Effector memory CD4-positive, alpha-beta T cell (primary cell): ENCODE measurements at regions not wholly inside any gene's neighbourhood (a gene's known extent, or its start where the extent isn't known, plus 50 kb on each side); places are given as distances from the start of the nearest gene placed in this dataset.

Source experiments
- DNase-seq, 3 donors: peaks; one replicate each; pipeline ENCODE4 v3.0.0-alpha.2; 2020
- H3K27ac ChIP-seq: 2 replicates; pipeline ENCODE4 v1.7.0; 2013; ENCODE audit warnings: mild to moderate bottlenecking, low read length, moderate library complexity; ENCODE audit not compliant: insufficient read depth, poor library complexity, severe bottlenecking
- H3K27me3 ChIP-seq: replicated peaks from 2 replicates; pipeline ENCODE4 v1.7.0; 2013; ENCODE audit warnings: mild to moderate bottlenecking, low read length; ENCODE audit not compliant: insufficient read depth, control insufficient read depth, poor library complexity, severe bottlenecking
- H3K36me3 ChIP-seq: 2 replicates; pipeline ENCODE4 v1.7.0; 2013; ENCODE audit warnings: mild to moderate bottlenecking, low read length, moderate library complexity; ENCODE audit not compliant: control insufficient read depth, insufficient read depth
- H3K4me1 ChIP-seq: 2 replicates; pipeline ENCODE4 v1.7.0; 2013; ENCODE audit warnings: low read length, mild to moderate bottlenecking; ENCODE audit not compliant: control insufficient read depth, insufficient read depth, poor library complexity, severe bottlenecking
- H3K4me3 ChIP-seq: 2 replicates; pipeline ENCODE4 v1.7.0; 2013; ENCODE audit warnings: low read length, low read depth, mild to moderate bottlenecking; ENCODE audit not compliant: insufficient read depth, poor library complexity, severe bottlenecking
- H3K9me3 ChIP-seq: 2 replicates; pipeline ENCODE4 v1.7.0; 2013; ENCODE audit warnings: mild to moderate bottlenecking, low read length, moderate library complexity; ENCODE audit not compliant: control insufficient read depth

- Histone ChIP-seq H3K27me3 (no peaks in the 10 kb centered on the region), H3K36me3 (no peaks in the 10 kb centered on the region), H3K27ac (no peak overlapping the region), H3K9me3 (no peaks in the 10 kb centered on the region), H3K4me1 (no peaks in the 10 kb centered on the region), H3K4me3 (no peak overlapping the region)
- no peak for DNase-seq
These were observed 1971.7 kb downstream of the SUCLG1 start for GRCh38 chr2:82487354-82487753.

GRCh38 chr2:82485701-82486100, 1973.4 kb downstream of the SUCLG1 start:
- Histone ChIP-seq H3K27ac (no peak overlapping the region), H3K9me3 (no peaks in the 10 kb centered on the region), H3K4me1 (no peaks in the 10 kb centered on the region), H3K27me3 (no peaks in the 10 kb centered on the region), H3K36me3 (no peaks in the 10 kb centered on the region), H3K4me3 (no peak overlapping the region)
- no peak for DNase-seq

- no peaks in the 10 kb centered on the region for H3K9me3 ChIP-seq
- H3K27me3 ChIP-seq, result no peaks in the 10 kb centered on the region
- H3K27ac ChIP-seq, result no peak overlapping the region
- no peak for DNase-seq
- no peaks in the 10 kb centered on the region for H3K36me3 ChIP-seq
- no peak overlapping the region for H3K4me3 ChIP-seq
- no peaks in the 10 kb centered on the region for H3K4me1 ChIP-seq
These were observed 1977.9 kb downstream of the SUCLG1 start for GRCh38 chr2:82481207-82481606.

- no peak overlapping the region for H3K27ac ChIP-seq
- DNase-seq, result no peak
These were observed 1980.4 kb downstream of the SUCLG1 start for GRCh38 chr2:82478641-82479040.

GRCh38 chr2:82476094-82476493, 1983.0 kb downstream of the SUCLG1 start:
- H3K4me3 ChIP-seq, result no peak overlapping the region
- H3K9me3 ChIP-seq, result no peaks in the 10 kb centered on the region
- no peak overlapping the region for H3K27ac ChIP-seq
- no peaks in the 10 kb centered on the region for H3K36me3 ChIP-seq
- no peak for DNase-seq
- H3K27me3 ChIP-seq, result no peaks in the 10 kb centered on the region
- H3K4me1 ChIP-seq, result no peaks in the 10 kb centered on the region

More at GRCh38 chr2:82478641-82479040, 1980.4 kb downstream of the SUCLG1 start:
- Histone ChIP-seq H3K27me3 (no peaks in the 10 kb centered on the region), H3K36me3 (no peaks in the 10 kb centered on the region), H3K4me1 (no peaks in the 10 kb centered on the region), H3K4me3 (no peak overlapping the region), H3K9me3 (no peaks in the 10 kb centered on the region)

- H3K27ac ChIP-seq, result no peak overlapping the region
- H3K4me3 ChIP-seq, result no peak overlapping the region
- no peaks in the 10 kb centered on the region for H3K9me3 ChIP-seq
- no peaks in the 10 kb centered on the region for H3K36me3 ChIP-seq
- DNase-seq, result no peak
- no peaks in the 10 kb centered on the region for H3K4me1 ChIP-seq
- no peaks in the 10 kb centered on the region for H3K27me3 ChIP-seq
These were observed 2030.8 kb downstream of the SUCLG1 start for GRCh38 chr2:82428251-82428650.

GRCh38 chr2:82412021-82412420, 2047.1 kb downstream of the SUCLG1 start:
- H3K36me3 ChIP-seq, result no peaks in the 10 kb centered on the region
- no peak for DNase-seq
- H3K27me3 ChIP-seq, result no peaks in the 10 kb centered on the region
- H3K4me1 ChIP-seq, result no peaks in the 10 kb centered on the region
- no peak overlapping the region for H3K27ac ChIP-seq
- no peaks in the 10 kb centered on the region for H3K9me3 ChIP-seq
- no peak overlapping the region for H3K4me3 ChIP-seq

- H3K27ac ChIP-seq, result no peak overlapping the region
- no peak for DNase-seq
- H3K9me3 ChIP-seq, result no peaks in the 10 kb centered on the region
- H3K4me1 ChIP-seq, result no peaks in the 10 kb centered on the region
- no peaks in the 10 kb centered on the region for H3K36me3 ChIP-seq
- no peak overlapping the region for H3K4me3 ChIP-seq
- no peaks in the 10 kb centered on the region for H3K27me3 ChIP-seq
These were observed 2048.0 kb downstream of the SUCLG1 start for GRCh38 chr2:82411071-82411470.

- DNase-seq, result no peak
- no peaks in the 10 kb centered on the region for H3K27me3 ChIP-seq
- H3K4me1 ChIP-seq, result no peaks in the 10 kb centered on the region
- no peaks in the 10 kb centered on the region for H3K36me3 ChIP-seq
- no peaks in the 10 kb centered on the region for H3K9me3 ChIP-seq
- H3K27ac ChIP-seq, result no peak overlapping the region
- no peak overlapping the region for H3K4me3 ChIP-seq
These were observed 2063.5 kb downstream of the SUCLG1 start for GRCh38 chr2:82395531-82395930.

GRCh38 chr2:82391386-82391785, 2067.7 kb downstream of the SUCLG1 start:
- Histone ChIP-seq H3K36me3 (no peaks in the 10 kb centered on the region), H3K9me3 (no peaks in the 10 kb centered on the region), H3K27me3 (no peaks in the 10 kb centered on the region), H3K27ac (no peak overlapping the region), H3K4me3 (no peak overlapping the region), H3K4me1 (no peaks in the 10 kb centered on the region)
- DNase-seq, result no peak

GRCh38 chr2:82355622-82356021, 2051.1 kb upstream of the LRRTM1 start:
- H3K27ac ChIP-seq, result no peak overlapping the region
- no peaks in the 10 kb centered on the region for H3K9me3 ChIP-seq
- H3K4me1 ChIP-seq, result no peaks in the 10 kb centered on the region
- H3K4me3 ChIP-seq, result no peak overlapping the region
- no peak for DNase-seq
- H3K27me3 ChIP-seq, result no peaks in the 10 kb centered on the region
- H3K36me3 ChIP-seq, result no peaks in the 10 kb centered on the region
